ENCODE measurements at regions not wholly inside any gene's neighbourhood (a gene's known extent, or its start where the extent isn't known, plus 50 kb on each side); places are given as distances from the start of the nearest gene placed in this dataset.

DNA sequence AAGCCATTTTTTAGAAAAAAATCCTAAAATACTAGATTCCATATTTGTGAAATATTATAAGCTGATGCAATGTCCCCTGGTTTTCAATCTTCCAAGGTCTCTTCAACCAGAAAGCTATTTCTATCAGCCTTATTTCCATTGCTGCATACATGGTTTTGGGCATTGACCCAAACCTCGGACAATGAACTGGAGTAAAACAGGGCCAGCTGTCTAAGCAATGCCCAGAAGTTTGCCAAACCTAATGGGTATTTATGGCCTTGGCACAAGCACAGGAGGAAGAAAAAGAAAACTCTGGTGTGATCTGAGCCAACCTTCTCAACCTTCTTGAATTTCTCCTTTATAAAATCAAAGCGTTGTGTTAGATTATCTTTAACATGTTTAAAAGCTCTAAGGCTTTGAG lies 402.3 kb downstream of the DNAJB9 start:
- DNase-seq (ENCODE audit: low read depth in 1 of 2, low spot score in 1 of 2) = no peak

DNA sequence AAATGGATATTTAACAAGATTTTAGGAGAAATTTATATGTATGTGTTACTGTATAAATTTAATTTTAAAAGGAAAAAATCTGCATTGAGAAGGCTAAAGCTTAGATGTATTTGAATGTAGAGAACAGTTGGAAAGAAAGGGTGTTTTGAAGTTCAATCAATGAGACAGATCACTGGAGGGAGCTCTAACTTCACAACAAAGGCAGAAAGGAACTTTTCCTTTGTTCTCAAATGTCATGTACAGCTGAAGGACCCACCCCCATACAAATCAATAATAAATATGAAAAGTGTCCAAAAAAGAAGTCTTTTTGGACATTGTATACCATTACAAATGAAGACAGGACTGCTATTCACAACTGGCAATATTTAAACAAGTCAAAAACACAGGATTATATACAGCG lies 403.4 kb downstream of the DNAJB9 start:
- DNase-seq (ENCODE audit: low read depth in 1 of 2, low spot score in 1 of 2) = no peak

DNA sequence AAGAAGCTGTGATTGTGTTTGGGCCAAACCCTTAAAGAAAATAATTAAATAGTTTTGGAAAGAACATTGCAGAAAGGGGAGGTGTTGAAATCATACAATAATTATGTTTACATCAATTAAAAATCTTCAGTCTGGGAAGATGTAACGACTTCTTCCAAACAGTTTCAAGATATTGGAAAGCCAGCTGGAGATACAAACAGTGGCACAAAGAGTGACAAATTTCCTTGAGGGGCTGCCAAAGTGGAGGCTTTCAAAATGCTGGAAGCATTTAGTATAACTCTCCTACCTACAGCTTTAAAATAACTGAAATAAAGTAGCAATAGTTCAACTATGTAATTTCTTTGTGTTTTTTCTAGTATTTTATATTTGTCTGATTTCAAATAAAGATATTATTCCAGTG lies 405.0 kb downstream of the DNAJB9 start:
- DNase-seq (ENCODE audit: low read depth in 1 of 2, low spot score in 1 of 2) = no peak

DNA sequence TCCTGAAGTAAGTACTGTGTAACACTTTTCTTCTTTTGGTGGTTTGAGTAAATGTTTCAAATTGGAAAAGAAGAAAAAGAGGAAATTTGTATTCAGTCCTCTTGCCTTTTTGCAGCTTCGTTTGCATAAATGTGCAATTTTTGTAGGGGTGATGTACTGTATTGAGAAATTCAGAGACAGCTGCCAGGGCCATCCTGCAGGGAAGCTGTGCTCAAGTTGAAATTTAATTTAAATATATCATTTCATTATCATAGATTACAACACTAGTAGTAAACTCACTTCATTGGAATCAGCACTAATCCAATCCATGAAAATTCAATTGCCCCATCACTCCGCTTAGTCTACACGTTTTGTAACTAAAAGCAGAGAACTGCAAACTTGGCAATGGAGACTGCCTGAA lies 415.4 kb downstream of the DNAJB9 start:
- DNase-seq (ENCODE audit: low read depth in 1 of 2, low spot score in 1 of 2) = no peak

DNA sequence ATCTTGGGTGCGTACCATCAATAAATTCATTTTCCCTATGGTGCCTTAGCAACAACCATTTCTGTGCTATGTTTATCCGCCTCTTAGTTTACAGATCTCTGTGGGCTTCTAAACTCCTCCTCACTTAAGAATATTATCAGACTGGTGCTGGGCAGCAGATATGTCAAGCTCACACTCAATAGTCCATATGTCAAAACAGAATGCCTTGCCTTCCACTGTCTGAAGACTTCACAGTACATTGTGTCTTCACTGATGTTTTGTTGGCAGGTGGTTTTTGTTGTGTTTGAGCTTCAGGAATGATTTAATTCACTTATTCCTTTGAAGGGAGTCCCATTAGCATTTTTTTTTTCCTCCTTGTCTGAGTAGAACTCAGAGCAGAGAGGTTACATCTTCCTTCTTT lies 419.6 kb downstream of the DNAJB9 start:
- no peak for DNase-seq (ENCODE audit: low read depth in 1 of 2, low spot score in 1 of 2)

DNA sequence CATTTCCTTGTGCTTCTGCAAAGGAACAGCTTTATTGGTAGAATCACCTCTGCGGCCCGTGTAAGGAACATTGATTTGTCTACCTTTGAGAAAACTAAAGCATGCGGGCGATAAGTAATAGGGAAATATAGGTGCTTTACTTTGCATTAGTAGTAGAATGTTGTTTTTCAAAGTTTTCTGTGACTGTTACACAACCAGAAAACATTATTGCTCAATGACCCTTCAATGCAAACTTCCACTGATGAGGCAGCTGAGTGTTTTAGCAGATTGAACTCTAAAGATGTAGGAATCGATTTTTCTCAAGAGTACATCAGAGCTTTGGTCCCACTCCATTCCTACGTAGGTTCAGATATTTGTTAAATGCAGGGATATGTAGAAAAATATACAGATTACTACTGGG lies 427.8 kb downstream of the DNAJB9 start:
- DNase-seq (ENCODE audit: low read depth in 1 of 2, low spot score in 1 of 2) = no peak

DNA sequence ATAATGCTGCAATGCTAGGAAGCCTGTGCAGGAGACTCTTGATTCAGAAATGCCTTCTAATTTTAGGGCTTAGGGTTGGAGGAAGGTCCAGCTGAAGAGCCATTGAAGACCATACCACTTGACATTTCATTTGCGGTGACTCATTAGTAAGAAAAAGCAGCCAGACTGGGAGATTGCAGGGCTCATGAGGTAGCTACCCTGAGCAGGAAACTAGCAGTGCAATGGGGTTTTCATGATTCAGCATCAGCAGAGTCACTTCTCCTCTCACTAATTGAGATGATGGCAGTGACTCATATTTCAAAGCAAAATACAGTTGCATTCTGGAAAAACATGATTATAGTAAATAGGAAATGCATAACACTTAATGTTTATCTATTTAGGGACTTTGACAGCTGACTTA lies 434.1 kb downstream of the DNAJB9 start:
- no peak for DNase-seq (ENCODE audit: low read depth in 1 of 2, low spot score in 1 of 2)

DNA sequence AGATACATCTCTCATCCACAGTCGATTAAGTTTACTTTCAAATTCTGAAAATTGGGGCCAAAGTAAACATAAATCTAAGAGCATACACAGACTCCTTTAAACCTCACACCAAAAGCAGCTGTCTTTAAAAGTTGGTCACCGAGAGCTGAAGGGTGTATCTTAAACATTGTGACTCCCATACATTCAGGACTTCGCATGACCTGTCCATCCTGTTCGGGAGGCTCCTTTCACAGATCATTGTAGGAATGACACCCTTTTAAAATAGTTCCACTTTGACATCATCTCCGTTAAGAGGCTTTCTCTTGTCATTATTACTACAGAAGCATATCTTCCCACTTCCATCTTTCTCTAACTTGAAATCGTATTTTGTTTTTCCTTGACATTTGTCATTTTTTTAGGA lies 440.0 kb downstream of the DNAJB9 start:
- no peak for DNase-seq (ENCODE audit: low read depth in 1 of 2, low spot score in 1 of 2)

DNA sequence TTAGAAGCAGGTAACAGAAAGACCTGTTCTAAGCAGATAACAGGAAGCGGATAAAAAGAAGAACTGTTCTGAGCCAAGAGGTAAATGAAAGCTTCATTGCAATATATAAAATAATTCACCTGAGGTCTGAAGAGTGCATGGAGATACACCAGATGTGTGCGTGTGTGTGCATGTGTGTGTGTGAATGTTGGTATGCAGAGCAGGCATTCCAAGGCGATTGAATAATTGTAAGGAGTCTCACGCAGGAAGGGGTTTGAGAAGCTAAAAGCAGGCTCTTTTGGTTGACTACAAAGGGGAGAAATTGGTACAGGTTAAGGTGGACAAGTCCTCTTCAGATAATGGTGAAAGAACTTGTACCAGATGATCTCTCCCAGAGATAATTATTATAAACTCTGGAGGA lies 450.6 kb downstream of the DNAJB9 start:
- no peak for DNase-seq (ENCODE audit: low read depth in 1 of 2, low spot score in 1 of 2)

DNA sequence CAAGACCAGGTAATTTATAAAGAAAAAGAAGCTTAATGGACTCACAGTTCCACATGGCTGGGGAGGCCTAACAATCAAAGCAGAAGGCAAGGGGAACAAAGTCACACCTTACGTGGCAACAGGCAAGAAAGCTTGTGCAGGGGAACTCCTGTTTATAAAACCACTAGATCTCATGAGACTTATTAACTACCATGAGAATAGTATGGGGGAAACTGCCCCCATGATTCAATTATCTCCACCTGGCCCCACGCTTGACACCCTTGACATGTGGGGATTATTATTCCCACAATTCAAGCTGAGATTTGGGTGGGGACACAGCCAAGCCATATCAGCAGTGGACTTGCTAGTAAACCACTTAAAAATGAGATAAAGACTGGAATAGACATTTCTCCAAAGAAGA lies 451.7 kb downstream of the DNAJB9 start:
- no peak for DNase-seq (ENCODE audit: low read depth in 1 of 2, low spot score in 1 of 2)

DNA sequence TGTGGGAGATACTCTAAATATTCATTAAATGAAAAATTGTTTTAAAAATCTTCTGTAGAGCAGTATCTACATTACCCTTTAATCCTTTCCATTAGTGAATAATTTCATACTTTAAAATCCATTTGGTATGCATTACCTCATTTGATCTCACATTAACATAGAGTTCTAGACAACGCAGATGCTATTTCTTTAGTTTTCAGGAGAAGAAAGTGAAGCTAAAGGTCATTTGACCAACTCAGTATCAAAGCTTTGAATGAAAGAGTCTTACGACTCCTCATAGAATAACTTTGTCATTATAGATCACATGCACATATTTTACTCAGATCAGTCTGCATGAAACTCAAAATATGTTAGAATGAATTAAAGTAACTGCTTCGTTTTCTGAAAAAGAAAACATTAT lies 460.2 kb downstream of the DNAJB9 start:
- no peak for DNase-seq (ENCODE audit: low read depth in 1 of 2, low spot score in 1 of 2)

DNA sequence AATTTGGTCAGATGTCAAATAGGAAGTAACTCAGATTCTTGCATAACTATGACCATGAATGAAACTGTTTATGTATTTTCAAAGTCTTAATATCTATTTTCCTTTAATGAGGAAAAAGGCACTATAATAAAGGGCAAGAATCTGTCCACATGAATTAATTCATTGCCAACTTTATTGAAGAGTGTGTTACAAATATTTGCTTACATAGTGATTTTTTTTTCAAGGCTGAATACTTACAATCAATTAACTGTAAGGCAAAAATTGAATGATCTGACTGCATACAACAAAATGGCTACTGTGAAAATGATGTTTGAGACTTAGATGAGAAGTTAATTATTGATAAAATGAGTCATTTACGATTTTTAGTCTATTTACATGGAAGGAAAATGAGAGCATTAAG lies 475.0 kb downstream of the DNAJB9 start:
- DNase-seq (ENCODE audit: low read depth in 1 of 2, low spot score in 1 of 2) = no peak

DNA sequence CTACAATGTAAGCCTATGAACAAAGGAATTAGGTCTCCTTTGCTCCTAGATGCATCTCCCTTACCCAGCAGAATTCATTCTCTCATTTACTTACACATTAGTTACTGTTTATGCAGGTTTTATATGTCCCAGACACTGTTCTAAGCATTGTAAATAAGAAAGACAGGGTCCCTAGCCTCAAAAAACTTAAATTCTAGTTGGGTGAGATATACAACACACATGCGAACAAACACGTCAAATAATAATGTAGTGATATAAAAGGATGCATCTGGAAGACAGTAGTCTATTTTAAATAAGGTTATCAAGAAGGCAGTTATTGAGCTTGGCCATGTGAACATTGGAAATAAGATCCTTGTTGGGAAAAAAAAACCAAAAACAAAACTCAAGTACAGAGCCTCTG lies 479.7 kb downstream of the DNAJB9 start:
- DNase-seq (ENCODE audit: low read depth in 1 of 2, low spot score in 1 of 2) = no peak

DNA sequence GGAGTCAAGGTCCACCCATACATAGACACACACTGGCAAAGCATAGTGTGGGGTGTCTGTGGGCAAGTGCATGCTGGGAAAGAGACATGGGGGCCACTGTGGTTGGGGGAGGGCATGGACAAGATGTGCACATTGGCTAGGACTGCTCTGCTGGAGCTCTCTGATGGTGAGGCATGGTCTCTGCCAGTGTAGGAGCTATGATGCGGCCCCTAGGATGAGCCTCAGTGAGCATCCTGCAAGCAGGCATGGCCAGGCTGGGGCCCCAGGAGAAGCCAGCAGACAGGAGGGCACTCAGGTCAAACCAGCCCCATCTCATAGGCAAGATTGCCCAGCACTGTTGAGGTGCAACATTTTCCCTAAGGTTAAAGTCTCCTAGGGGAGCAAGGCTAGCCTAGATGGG lies 489.4 kb downstream of the DNAJB9 start:
- DNase-seq (ENCODE audit: low read depth in 1 of 2, low spot score in 1 of 2) = no peak

DNA sequence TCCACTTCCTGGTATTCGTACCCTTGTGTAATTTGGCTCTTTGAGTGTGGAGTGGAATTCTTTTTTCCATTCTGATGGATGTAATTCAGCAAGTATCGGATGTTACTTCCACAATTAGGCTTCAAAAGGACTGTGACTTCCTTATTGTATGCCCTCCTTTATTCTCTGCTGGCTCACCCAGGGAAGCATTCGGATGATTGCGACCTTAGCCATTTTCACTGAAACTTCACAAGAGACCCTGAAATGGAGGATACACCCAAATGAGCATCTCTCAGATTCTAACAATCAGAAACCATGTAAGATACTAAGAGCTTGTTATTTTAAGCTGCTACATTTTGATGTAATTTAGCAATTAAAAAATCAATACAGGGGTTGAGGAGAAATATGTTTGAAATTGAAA lies 493.1 kb downstream of the DNAJB9 start:
- no peak for DNase-seq (ENCODE audit: low read depth in 1 of 2, low spot score in 1 of 2)

DNA sequence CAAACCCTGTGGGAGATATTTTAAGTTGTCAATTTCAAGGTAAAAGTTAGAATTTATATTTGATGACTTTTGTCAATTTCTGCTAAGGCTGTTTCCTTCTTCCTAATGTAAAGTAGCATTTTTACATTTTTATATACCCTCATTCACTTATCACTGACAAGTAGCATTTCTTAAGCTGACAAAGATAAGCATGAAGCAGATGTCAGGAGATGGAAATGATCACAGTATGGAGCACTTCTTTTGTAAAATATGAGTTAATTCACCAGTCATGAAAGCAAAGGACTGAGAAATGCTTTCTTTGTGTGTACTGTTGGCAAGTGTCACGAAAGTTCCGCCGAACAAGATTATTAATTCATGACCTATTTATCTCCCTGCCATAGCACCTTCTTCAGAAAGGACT lies 503.9 kb downstream of the DNAJB9 start:
- no peak for DNase-seq (ENCODE audit: low read depth in 1 of 2, low spot score in 1 of 2)

DNA sequence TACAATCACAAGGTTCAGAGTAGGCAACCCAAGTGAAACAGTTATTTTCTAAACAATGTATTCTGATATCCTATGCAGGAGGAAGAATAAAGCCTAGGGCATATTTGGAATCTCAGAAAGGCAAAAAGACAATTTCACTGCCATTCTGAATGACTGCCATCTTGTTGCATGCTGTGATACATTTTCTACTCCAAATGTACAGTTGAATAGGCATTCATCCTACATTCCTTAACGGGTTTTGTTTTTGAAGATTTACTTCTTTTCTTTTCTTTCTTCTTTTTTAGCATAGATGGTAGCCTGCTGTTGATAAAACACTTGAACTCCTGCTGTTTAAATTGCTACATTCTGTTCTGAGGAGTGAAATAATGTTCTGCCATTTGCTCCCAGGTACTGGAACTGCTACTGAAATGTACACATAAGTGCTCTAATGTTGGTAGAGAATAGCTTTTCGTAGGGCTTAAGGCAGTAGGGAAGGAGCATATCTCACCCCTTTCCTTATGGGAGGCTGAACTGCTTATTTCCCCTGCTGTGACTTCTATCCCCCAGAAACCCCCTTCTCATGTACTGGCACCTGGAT lies 506.8 kb downstream of the DNAJB9 start:
- DNase-seq (ENCODE audit: low read depth in 1 of 2, low spot score in 1 of 2) = no peak

DNA sequence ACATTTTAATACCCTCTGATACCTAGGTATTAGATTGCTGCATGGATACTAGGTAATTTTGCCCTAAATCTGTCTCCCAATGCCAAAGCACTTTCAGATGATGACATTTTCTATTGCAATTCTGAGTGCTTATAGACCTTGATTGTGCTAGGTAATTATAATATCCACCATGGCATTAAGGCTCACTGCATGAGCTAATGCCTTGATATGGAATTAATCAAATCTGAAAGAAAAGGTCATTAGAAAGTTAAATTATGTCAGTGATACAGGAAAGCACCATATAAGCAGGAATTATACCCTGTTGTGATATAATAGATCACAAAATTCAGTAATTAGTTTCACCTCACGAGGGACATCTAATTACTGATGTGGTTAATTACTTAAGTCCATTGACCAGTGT lies 521.4 kb downstream of the DNAJB9 start:
- no peak for DNase-seq (ENCODE audit: low read depth in 1 of 2, low spot score in 1 of 2)

DNA sequence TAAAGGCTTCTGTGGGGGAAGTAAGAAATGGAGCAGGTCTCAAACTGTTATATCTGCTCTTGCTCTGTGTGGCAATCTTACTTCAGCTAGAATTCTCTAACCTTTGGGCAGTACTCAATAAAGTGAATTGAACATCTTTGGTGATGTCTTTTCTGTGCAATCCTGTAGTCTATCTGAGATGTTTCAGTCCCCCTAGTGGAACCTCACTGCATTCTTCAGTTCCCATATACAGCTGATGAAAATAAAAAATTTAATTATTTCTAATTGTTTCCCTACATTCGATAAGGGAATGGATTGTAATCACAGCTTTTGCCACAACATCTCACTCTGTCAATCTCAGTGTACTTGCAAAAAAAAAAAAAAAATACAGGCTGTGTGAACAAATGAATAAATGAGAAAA lies 522.6 kb downstream of the DNAJB9 start:
- DNase-seq (ENCODE audit: low read depth in 1 of 2, low spot score in 1 of 2) = no peak

DNA sequence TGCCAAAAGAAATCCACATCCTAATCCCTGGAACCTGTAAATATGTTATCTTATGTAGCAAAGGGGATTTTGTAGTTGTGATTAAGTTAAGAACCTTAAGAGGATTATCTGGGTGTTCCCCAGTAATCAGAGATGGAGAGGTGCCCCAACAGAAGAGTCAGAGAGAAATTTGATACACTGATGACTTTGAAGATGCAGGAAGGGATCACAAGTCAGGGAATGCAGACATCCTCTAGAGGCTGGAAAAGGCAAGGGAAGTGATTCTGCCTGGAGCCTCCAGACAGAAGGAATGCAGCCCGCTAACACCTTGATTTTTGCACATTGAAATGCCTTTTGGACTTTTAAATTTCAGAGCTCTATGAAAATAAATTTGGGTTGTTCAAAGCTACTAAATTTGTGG lies 531.7 kb downstream of the DNAJB9 start:
- DNase-seq (ENCODE audit: low read depth in 1 of 2, low spot score in 1 of 2) = no peak

DNA sequence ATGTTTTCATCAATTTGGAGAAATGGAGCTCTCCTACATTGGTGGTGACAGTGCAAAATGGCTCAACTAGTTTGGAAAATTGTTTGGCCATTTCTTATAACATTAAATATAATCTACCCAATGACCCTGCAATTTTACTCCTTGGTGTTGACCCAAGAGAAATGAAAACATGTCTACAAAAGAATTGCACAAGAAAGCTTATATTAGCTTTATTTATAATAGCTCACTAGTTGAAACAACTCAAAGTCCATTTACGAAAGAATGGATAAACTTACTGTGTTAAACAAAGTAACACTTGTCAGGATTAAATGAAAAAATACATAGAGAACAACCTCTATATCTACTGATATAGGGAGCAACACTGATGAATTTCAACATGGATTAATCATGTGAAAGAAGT lies 539.9 kb downstream of the DNAJB9 start:
- DNase-seq (ENCODE audit: low read depth in 1 of 2, low spot score in 1 of 2) = no peak

DNA sequence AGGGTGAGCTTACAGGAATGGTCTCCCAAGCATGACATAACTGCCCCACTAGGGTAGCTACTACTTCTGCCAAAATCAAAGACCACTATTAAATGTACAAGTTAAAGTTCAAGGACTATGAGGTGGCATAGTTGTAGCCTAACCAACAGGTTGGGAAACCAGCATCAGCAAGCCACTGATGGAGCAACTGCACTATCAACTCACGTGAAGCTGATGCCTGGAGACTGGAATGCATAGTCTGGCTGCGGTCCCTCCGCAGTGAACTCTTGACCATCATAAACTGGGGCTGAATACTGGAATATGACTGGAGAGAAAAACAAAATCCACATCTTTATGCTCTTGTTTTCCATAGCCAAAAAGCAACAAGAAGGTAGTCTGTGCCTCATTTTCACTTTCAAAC lies 541.4 kb downstream of the DNAJB9 start:
- DNase-seq (ENCODE audit: low read depth in 1 of 2, low spot score in 1 of 2) = no peak

DNA sequence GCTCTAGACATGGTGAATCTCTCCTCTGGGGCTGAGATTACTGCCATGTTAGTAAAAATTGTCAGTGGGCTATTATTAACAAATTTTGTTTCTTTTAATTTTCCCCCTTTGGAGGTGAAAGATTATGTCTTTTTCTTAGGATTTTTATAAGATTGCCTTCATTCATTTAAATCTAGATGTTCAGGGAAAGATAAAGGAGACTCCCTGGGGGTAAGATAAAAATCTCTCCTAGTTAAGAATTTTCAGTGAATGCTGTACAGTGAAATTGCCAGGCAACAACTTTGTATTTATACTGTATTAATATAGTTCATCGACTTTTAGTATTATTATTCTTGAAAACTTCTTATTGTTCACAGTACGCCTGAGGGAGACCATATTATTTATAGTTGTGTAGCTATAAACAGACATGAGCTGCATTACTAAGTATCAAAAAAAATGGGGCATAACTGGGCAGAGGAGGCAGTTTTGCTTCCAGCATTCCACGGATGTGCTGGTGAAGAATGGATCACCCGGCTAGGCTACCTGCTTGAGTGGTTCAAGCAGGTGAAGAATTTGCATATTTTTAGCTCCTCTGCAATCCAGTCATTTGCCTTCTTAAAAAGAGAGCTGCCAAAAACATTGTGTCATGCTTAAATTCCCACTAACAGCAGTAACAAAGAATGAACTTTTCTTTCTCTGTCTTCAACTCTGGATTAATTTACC lies 552.1 kb downstream of the DNAJB9 start:
- no peak for DNase-seq (ENCODE audit: low read depth in 1 of 2, low spot score in 1 of 2)
